ENCODE measurements at regions not wholly inside any gene's neighbourhood (a gene's known extent, or its start where the extent isn't known, plus 50 kb on each side); places are given as distances from the start of the nearest gene placed in this dataset.

DNA sequence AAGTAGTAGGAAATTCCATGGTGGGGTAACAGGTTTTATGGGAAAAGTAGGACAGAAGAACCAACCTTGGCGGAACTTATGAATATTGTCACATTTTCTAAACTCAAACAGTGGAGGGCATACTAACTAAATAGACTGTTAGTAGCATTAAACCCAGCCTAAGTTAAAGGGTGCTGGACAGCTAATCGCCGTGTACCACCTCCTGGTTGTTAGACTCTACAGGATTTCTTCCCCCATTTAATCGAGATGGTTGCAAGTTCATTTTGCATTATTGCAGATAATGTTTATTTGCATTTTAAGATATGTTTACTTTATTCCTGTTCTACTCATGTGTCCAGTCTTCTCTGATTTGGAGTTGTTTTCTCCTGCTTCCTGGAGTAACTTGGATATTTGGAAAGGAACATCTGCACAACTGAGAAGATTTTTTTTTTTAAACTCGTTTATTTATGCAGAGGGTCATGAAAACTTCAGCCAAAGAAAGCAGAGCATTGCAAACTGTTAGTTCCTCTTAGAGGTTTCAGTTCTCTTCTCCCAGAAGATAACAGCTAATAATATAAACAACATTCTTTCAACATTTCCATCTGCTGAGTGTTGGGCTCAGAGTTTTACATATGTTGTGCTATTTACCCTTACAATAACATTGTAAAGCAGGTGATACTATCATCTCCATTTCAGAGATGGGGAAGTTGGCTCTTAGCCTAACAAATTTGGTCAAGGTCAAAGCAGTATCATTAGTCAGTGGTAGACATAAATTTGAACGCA is 51.5 kb upstream of the TBC1D9 start (continued):
- TF ChIP-seq, protein P1, sequence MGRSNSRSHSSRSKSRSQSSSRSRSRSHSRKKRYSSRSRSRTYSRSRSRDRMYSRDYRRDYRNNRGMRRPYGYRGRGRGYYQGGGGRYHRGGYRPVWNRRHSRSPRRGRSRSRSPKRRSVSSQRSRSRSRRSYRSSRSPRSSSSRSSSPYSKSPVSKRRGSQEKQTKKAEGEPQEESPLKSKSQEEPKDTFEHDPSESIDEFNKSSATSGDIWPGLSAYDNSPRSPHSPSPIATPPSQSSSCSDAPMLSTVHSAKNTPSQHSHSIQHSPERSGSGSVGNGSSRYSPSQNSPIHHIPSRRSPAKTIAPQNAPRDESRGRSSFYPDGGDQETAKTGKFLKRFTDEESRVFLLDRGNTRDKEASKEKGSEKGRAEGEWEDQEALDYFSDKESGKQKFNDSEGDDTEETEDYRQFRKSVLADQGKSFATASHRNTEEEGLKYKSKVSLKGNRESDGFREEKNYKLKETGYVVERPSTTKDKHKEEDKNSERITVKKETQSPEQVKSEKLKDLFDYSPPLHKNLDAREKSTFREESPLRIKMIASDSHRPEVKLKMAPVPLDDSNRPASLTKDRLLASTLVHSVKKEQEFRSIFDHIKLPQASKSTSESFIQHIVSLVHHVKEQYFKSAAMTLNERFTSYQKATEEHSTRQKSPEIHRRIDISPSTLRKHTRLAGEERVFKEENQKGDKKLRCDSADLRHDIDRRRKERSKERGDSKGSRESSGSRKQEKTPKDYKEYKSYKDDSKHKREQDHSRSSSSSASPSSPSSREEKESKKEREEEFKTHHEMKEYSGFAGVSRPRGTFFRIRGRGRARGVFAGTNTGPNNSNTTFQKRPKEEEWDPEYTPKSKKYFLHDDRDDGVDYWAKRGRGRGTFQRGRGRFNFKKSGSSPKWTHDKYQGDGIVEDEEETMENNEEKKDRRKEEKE (IDR thresholded peaks at IDR 0.05): no peak
- TF ChIP-seq ZNF24 (IDR thresholded peaks at IDR 0.05) (0 out of 2 replicates have a peak, but pooled peaks have one; percentile 15), SPI1 (IDR thresholded peaks at IDR 0.05; ENCODE audit: borderline replicate concordance, insufficient read depth, low read depth, low read length) (peak; percentile 88), CBX5 (IDR thresholded peaks at IDR 0.05; ENCODE audit: low read depth) (0 out of 2 replicates have a peak, but pooled peaks have one; percentile 31), IKZF2 (IDR thresholded peaks at IDR 0.05) (peak; percentile 72 to 80)

DNA sequence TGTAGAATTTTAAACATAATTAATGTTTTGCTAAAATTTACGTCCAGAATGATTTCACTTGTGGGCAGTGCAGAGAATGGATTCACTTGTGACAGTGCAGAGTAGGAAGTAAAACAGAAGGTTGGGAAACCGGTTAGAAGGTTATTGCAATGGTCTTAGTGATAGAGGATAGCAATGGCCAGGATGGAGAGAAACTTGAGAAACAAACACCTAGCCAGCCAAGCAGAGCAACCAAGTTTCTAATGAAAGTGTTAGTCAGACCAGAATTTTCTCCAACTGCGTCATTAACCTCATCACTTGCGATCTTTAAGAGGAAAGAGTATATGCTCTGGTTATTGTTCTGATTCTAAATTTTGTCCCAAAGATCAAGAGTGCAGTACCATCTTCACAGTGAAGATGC is 50.0 kb upstream of the TBC1D9 start:
- Histone ChIP-seq H3K4me1 (ENCODE audit: control insufficient read depth, insufficient read depth, low read length) (peaks cover 46% of the 10 kb centered on the region), H3K27ac (ENCODE audit: control insufficient read depth, insufficient read depth) (peak overlapping the region; percentile 72), H4K20me1 (ENCODE audit: control insufficient read depth, insufficient read depth) (no peaks in the 10 kb centered on the region), H3K4me2 (ENCODE audit: control insufficient read depth, insufficient read depth) (peak overlapping the region; percentile 31), H3K36me3 (ENCODE audit: control insufficient read depth in 2 of 2, insufficient read depth in 2 of 2, low read length in 1 of 2) (no peaks in the 10 kb centered on the region), H3K9me3 (replicated peaks; ENCODE audit: control insufficient read depth, insufficient read depth, low read length) (no peaks in the 10 kb centered on the region; the same call in 2 of the 3 replicates), H3K9ac (ENCODE audit: control insufficient read depth, insufficient read depth, low read length) (no peak overlapping the region), H3K4me3 (peak overlapping the region; percentile 22; the same call in 1 of the 2 replicates), H3K27me3 (replicated peaks in 1 of 2; ENCODE audit: control insufficient read depth in 2 of 2, insufficient read depth in 2 of 2, low read length in 1 of 2) (no peaks in the 10 kb centered on the region), H3K79me2 (ENCODE audit: control insufficient read depth, insufficient read depth, low read length) (no peaks in the 10 kb centered on the region), H2AFZ (ENCODE audit: control insufficient read depth, low read depth, low read length) (no peak overlapping the region)
- in situ Hi-C loops (cut with MboI): no loop called here
- BruUV-seq (replicated peaks): no TSS peak
- FAIRE-seq (peak; percentile 78), ATAC-seq (peak; percentile 85), DNase-seq (ENCODE audit: low read depth, low spot score) (peak; percentile 60)
- ChIA-PET POLR2A (no interaction called here), SMC1A (ENCODE audit: uncharacterized antibody, unreplicated experiment) (interaction anchor here (1.4 to 1.6 kb wide), 2 partner anchors 12 to 15 kb away, joined by 3 to 5 read pairs; no protein-coding TSS in a partner anchor), RAD21 (ENCODE audit: unreplicated experiment) (interaction anchor here (1.5 kb wide), 1 partner anchor 15 kb away, joined by 5 read pairs; no protein-coding TSS in a partner anchor), CTCF (no interaction called here)
- intact Hi-C loops (cut with micrococcal nuclease; ENCODE audit: unreplicated experiment): loop anchor here (2.0 to 5.0 kb wide), 3 partner anchors 15 to 49 kb away; partner anchors contain the start of gene TBC1D9
- WGBS (ENCODE audit: insufficient coverage, insufficient replicate concordance, low lambda C conversion rate, missing lambda C conversion rate): 3% methylated on average over 4 of the region's 4 CpGs
- TF ChIP-seq WRNIP1 (IDR thresholded peaks at IDR 0.05; ENCODE audit: borderline replicate concordance, low read depth, low read length): no peak
- TF ChIP-seq RB1 (IDR thresholded peaks at IDR 0.05; ENCODE audit: borderline replicate concordance): no peak
- TF ChIP-seq, protein P2, sequence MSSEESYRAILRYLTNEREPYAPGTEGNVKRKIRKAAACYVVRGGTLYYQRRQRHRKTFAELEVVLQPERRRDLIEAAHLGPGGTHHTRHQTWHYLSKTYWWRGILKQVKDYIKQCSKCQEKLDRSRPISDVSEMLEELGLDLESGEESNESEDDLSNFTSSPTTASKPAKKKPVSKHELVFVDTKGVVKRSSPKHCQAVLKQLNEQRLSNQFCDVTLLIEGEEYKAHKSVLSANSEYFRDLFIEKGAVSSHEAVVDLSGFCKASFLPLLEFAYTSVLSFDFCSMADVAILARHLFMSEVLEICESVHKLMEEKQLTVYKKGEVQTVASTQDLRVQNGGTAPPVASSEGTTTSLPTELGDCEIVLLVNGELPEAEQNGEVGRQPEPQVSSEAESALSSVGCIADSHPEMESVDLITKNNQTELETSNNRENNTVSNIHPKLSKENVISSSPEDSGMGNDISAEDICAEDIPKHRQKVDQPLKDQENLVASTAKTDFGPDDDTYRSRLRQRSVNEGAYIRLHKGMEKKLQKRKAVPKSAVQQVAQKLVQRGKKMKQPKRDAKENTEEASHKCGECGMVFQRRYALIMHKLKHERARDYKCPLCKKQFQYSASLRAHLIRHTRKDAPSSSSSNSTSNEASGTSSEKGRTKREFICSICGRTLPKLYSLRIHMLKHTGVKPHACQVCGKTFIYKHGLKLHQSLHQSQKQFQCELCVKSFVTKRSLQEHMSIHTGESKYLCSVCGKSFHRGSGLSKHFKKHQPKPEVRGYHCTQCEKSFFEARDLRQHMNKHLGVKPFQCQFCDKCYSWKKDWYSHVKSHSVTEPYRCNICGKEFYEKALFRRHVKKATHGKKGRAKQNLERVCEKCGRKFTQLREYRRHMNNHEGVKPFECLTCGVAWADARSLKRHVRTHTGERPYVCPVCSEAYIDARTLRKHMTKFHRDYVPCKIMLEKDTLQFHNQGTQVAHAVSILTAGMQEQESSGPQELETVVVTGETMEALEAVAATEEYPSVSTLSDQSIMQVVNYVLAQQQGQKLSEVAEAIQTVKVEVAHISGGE (CRISPR knock-in tag; IDR thresholded peaks at IDR 0.05): no peak
- TF ChIP-seq KAT2A (conservative IDR thresholded peaks at IDR 0.05; ENCODE audit: control insufficient read depth, low read depth, low read length): no peak
- no peak for TF ChIP-seq SMAD1 (IDR thresholded peaks at IDR 0.05; ENCODE audit: low read depth, partially characterized antibody)
- TF ChIP-seq RUNX3 (IDR thresholded peaks at IDR 0.05; ENCODE audit: low read length): peak; percentile 77
- TF ChIP-seq, protein P3, sequence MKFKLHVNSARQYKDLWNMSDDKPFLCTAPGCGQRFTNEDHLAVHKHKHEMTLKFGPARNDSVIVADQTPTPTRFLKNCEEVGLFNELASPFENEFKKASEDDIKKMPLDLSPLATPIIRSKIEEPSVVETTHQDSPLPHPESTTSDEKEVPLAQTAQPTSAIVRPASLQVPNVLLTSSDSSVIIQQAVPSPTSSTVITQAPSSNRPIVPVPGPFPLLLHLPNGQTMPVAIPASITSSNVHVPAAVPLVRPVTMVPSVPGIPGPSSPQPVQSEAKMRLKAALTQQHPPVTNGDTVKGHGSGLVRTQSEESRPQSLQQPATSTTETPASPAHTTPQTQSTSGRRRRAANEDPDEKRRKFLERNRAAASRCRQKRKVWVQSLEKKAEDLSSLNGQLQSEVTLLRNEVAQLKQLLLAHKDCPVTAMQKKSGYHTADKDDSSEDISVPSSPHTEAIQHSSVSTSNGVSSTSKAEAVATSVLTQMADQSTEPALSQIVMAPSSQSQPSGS (IDR thresholded peaks at IDR 0.05; ENCODE audit: low read length): peak; percentile 45; the same call in 1 of the 2 replicates
- TF ChIP-seq MTA2 (IDR thresholded peaks at IDR 0.05; ENCODE audit: low read depth): peak; percentile 39; the same call in 1 of the 2 replicates
- 0 out of 2 replicates have a peak, but pooled peaks have one; percentile 32 for TF ChIP-seq ATF7 (IDR thresholded peaks at IDR 0.05; ENCODE audit: low read depth)
